SK-N-SH (cell line): ENCODE measurements at regions not wholly inside any gene's neighbourhood (a gene's known extent, or its start where the extent isn't known, plus 50 kb on each side); places are given as distances from the start of the nearest gene placed in this dataset.

Experiments
- EP300 ChIP-seq, 2 experiments: IDR thresholded peaks; 2 replicates each; pipeline versions ENCODE4 v1.4.0 to v1.6.1; 2012; ENCODE audit warnings: borderline replicate concordance in 1 of 2, low read depth in 1 of 2, low read length in 1 of 2
- EZH2phosphoT487 ChIP-seq: fragments of 200-600 bp; sonication (generic); IDR thresholded peaks from 2 replicates; pipeline ENCODE4 v1.6.1; 2017; ENCODE audit warnings: low read depth, mixed run types, mild to moderate bottlenecking, antibody characterized with exemption, moderate library complexity, borderline replicate concordance
- GABPA ChIP-seq: IDR thresholded peaks from 2 replicates; pipeline ENCODE4 v1.4.0; 2012; ENCODE audit warnings: low read depth, mild to moderate bottlenecking
- YY1 ChIP-seq: IDR thresholded peaks from 2 replicates; pipeline ENCODE4 v1.4.0; 2012; ENCODE audit warnings: low read depth, mild to moderate bottlenecking
- TF ChIP-seq, protein P1 (sequence below): fragments of 200-600 bp; sonication (generic); IDR thresholded peaks from 2 replicates; pipeline ENCODE4 v1.6.1; 2017; ENCODE audit warnings: antibody characterized with exemption, mild to moderate bottlenecking, moderate library complexity
- TF ChIP-seq, protein P2 (sequence below): IDR thresholded peaks from 2 replicates; pipeline ENCODE4 v1.4.0; 2012; ENCODE audit warnings: low read depth

DNA sequence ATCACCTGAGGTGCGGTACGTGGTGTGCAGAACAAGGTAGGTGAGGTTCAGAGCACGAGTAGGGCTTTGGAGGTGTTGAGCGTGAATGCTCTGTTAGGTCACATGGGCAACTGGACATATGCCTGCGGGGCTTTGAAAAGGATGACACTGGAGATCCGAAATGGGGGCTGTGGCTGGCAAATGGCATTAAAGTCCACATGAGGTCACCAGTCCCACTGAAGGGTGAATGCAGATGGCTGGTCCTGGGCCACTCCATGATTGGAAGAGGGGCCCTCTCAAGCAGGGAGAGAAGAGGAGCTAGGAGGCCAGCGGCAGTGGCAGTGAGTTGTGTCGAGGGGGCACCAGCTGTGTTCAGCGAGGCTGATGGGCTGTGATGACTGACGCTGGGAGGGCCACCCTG is 254.9 kb upstream of the SHH start:
- TF ChIP-seq, protein P1, sequence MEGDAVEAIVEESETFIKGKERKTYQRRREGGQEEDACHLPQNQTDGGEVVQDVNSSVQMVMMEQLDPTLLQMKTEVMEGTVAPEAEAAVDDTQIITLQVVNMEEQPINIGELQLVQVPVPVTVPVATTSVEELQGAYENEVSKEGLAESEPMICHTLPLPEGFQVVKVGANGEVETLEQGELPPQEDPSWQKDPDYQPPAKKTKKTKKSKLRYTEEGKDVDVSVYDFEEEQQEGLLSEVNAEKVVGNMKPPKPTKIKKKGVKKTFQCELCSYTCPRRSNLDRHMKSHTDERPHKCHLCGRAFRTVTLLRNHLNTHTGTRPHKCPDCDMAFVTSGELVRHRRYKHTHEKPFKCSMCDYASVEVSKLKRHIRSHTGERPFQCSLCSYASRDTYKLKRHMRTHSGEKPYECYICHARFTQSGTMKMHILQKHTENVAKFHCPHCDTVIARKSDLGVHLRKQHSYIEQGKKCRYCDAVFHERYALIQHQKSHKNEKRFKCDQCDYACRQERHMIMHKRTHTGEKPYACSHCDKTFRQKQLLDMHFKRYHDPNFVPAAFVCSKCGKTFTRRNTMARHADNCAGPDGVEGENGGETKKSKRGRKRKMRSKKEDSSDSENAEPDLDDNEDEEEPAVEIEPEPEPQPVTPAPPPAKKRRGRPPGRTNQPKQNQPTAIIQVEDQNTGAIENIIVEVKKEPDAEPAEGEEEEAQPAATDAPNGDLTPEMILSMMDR = no peak
- no peak for TF ChIP-seq EP300 (IDR thresholded peaks at IDR 0.05; ENCODE audit: borderline replicate concordance in 1 of 2, low read depth in 1 of 2, low read length in 1 of 2)
- no peak for TF ChIP-seq GABPA
- no peak for TF ChIP-seq EZH2phosphoT487
- TF ChIP-seq, protein P2, sequence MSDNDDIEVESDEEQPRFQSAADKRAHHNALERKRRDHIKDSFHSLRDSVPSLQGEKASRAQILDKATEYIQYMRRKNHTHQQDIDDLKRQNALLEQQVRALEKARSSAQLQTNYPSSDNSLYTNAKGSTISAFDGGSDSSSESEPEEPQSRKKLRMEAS = no peak
- TF ChIP-seq YY1 = no peak
